Gastrocnemius medialis (tissue), 4 donors: ENCODE measurements at regions not wholly inside any gene's neighbourhood (a gene's known extent, or its start where the extent isn't known, plus 50 kb on each side); places are given as distances from the start of the nearest gene placed in this dataset.
"Not testable (repeated sequence)": the region's sequence is repeated elsewhere in the genome, so short reads cannot be mapped to it uniquely, and the experiment has no call there.

Source experiments
- POLR2A ChIP-seq, 2 donors: fragments of 450-650 bp; IDR thresholded peaks; one replicate each; pipeline ENCODE4 v1.6.1; 2017; ENCODE audit warnings: antibody characterized with exemption in 2 of 2, mild to moderate bottlenecking in 2 of 2, moderate library complexity in 2 of 2
- TF ChIP-seq, protein P1 (sequence below), 5 experiments: fragments of 450-650 bp in 3 of 5; fragments of 200-600 bp in 2 of 5; sonication (generic) in 2 of 5; IDR thresholded peaks in 4 of 5; conservative IDR thresholded peaks in 1 of 5; 1 replicate in 4 of 5; 2 replicates in 1 of 5; pipeline ENCODE4 v1.5.1; 2016 to 2019; ENCODE audit warnings: antibody characterized with exemption in 5 of 5, mild to moderate bottlenecking in 3 of 5, moderate library complexity in 3 of 5

DNA sequence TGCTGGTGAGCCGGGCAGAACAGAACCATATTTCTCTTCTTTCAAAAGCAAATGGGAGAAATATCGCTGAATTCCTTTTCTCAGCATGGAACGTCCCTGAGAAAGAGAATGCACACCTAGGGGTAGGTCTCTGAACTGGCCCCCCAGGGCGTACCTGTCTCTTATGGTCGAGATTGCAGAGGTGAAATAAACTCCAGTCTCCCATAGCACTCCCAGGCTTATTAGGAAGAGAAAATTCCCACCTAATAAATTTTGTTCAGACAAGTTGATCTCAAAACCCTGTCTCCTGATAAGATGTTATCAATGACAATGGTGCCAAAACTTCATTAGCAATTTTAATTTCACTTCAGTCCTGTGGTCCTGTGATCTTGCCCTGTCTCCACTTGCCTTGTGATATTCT is 106.6 kb upstream of the FAM90A26 start:
- TF ChIP-seq, protein P1, sequence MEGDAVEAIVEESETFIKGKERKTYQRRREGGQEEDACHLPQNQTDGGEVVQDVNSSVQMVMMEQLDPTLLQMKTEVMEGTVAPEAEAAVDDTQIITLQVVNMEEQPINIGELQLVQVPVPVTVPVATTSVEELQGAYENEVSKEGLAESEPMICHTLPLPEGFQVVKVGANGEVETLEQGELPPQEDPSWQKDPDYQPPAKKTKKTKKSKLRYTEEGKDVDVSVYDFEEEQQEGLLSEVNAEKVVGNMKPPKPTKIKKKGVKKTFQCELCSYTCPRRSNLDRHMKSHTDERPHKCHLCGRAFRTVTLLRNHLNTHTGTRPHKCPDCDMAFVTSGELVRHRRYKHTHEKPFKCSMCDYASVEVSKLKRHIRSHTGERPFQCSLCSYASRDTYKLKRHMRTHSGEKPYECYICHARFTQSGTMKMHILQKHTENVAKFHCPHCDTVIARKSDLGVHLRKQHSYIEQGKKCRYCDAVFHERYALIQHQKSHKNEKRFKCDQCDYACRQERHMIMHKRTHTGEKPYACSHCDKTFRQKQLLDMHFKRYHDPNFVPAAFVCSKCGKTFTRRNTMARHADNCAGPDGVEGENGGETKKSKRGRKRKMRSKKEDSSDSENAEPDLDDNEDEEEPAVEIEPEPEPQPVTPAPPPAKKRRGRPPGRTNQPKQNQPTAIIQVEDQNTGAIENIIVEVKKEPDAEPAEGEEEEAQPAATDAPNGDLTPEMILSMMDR (IDR thresholded peaks at IDR 0.05 in 4 of 5, conservative IDR thresholded peaks at IDR 0.05 in 1 of 5) = not testable (repeated sequence)
- TF ChIP-seq POLR2A (IDR thresholded peaks at IDR 0.05) = not testable (repeated sequence)
